SU-DHL-6 (cell line): ENCODE measurements at regions not wholly inside any gene's neighbourhood (a gene's known extent, or its start where the extent isn't known, plus 50 kb on each side); places are given as distances from the start of the nearest gene placed in this dataset.
"Not testable (repeated sequence)": the region's sequence is repeated elsewhere in the genome, so short reads cannot be mapped to it uniquely, and the experiment has no call there.

ENCODE experiments used
- H2AFZ ChIP-seq: fragments of 200-600 bp; sonication (generic); 2 replicates; pipeline ENCODE4 v1.6.1; 2014; ENCODE audit warnings: low read depth, mild to moderate bottlenecking, moderate library complexity, mixed read lengths, antibody characterized with exemption, low read length; ENCODE audit not compliant: severe bottlenecking
- H3F3A ChIP-seq: fragments of 200-600 bp; shearing (Covaris generic); 2 replicates; pipeline ENCODE4 v1.6.0; 2016; ENCODE audit warnings: antibody characterized with exemption, mild to moderate bottlenecking; ENCODE audit not compliant: insufficient read depth
- H3K27ac ChIP-seq: fragments of 200-600 bp; sonication (generic); 2 replicates; pipeline ENCODE4 v1.5.1; 2016; ENCODE audit warnings: low read depth, mild to moderate bottlenecking, low read length, moderate library complexity, mixed read lengths
- H3K27me3 ChIP-seq: fragments of 200-600 bp; sonication (generic), shearing (Covaris generic); 2 replicates; pipeline ENCODE4 v1.6.0; 2014; ENCODE audit warnings: mild to moderate bottlenecking, low read length
- H3K36me3 ChIP-seq: fragments of 200-600 bp; sonication (generic); 2 replicates; pipeline ENCODE4 v1.6.1; 2014; ENCODE audit warnings: mild to moderate bottlenecking, low read length, mixed read lengths
- H3K4me2 ChIP-seq: fragments of 300-600, 200-600 bp; shearing (Covaris generic), sonication (generic); 2 replicates; pipeline ENCODE4 v1.6.0; 2014; ENCODE audit warnings: low read length, low read depth, mild to moderate bottlenecking; ENCODE audit not compliant: poor library complexity, severe bottlenecking
- H3K4me3 ChIP-seq: fragments of 200-600 bp; sonication (generic); 2 replicates; pipeline ENCODE4 v1.5.1; 2014; ENCODE audit warnings: antibody characterized with exemption, low read length, mild to moderate bottlenecking, mixed read lengths; ENCODE audit not compliant: insufficient read depth, poor library complexity, severe bottlenecking
- H3K79me2 ChIP-seq: fragments of 200-600 bp; sonication (generic); 2 replicates; pipeline ENCODE4 v1.6.1; 2014; ENCODE audit warnings: mild to moderate bottlenecking, low read length, moderate library complexity; ENCODE audit not compliant: insufficient read depth
- H3K9ac ChIP-seq: fragments of 200-600 bp; sonication (generic); 2 replicates; pipeline ENCODE4 v1.7.0; 2014; ENCODE audit warnings: mild to moderate bottlenecking, low read length
- H3K9me2 ChIP-seq: fragments of 200-600 bp; sonication (generic); replicated peaks from 2 replicates; pipeline ENCODE4 v1.6.1; 2014; ENCODE audit warnings: low read length; ENCODE audit not compliant: insufficient read depth
- H3K9me3 ChIP-seq: fragments of 200-600 bp; sonication (generic); 2 replicates; pipeline ENCODE4 v1.6.1; 2014; ENCODE audit warnings: low read length, mixed read lengths; ENCODE audit not compliant: insufficient read depth
- H4K20me1 ChIP-seq: fragments of 200-600 bp; sonication (generic); 2 replicates; pipeline ENCODE4 v1.6.1; 2014; ENCODE audit warnings: low read depth, mild to moderate bottlenecking, antibody characterized with exemption, low read length, moderate library complexity, mixed read lengths
- CTCF ChIP-seq: fragments of 200-600 bp; sonication (generic); IDR thresholded peaks from one replicate; pipeline ENCODE4 v1.5.1; 2017; ENCODE audit warnings: antibody characterized with exemption, mild to moderate bottlenecking, low read length, moderate library complexity; ENCODE audit not compliant: insufficient read depth, poor library complexity, severe bottlenecking
- EZH2phosphoT487 ChIP-seq: fragments of 200-600 bp; sonication (generic), shearing (Covaris generic); conservative IDR thresholded peaks from 2 replicates; pipeline ENCODE4 v1.6.1; 2018; ENCODE audit warnings: mild to moderate bottlenecking, antibody characterized with exemption, low read length, moderate library complexity, mixed read lengths

DNA sequence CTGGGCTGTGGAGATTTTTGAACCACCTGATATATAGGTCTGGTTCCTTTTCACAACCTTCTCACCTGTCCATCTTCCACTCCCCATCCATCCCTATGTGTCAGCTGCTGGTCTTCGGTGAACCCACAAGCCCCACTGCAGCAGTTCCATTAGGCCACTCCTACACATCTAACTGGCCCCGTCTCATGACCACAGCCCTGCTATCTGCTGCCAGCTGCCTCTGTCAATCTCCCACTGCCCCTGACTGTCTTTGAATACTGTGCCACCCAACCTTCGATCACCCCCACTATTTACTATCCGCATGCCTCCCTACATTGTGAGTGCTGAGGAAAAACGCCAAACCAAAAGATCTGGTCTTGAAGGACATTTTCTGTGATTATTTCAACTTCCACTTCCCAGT is 795.4 kb downstream of the IGSF11 start:
- Histone ChIP-seq H3K9me2 (no peaks in the 10 kb centered on the region), H3F3A (no peaks in the 10 kb centered on the region), H3K4me3 (no peak overlapping the region), H4K20me1 (no peaks in the 10 kb centered on the region), H3K4me2 (no peak overlapping the region), H3K9ac (no peak overlapping the region), H3K79me2 (no peaks in the 10 kb centered on the region), H3K9me3 (no peaks in the 10 kb centered on the region), H3K36me3 (no peaks in the 10 kb centered on the region), H3K27ac (no peak overlapping the region), H2AFZ (no peak overlapping the region), H3K27me3 (no peaks in the 10 kb centered on the region)
- TF ChIP-seq CTCF (no peak), EZH2phosphoT487 (no peak)

DNA sequence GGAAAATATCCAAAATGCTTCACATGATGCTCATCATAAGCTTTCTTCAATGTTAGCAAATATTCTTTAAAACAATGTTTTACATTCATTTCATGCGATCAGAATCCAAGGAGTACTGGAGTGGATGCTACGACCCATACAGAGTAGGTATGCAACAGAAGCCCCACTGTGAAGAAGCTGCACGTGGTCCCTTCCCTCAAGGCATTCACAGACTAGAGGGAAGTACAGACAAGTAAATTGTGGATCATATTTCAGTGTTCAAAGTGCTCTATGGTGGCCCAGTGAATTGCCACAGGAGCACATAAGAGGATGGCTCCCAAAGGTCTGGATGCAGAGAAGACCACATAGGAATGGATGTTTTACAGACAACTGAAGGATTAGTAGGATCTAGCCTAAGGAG is 789.9 kb downstream of the IGSF11 start:
- no peaks in the 10 kb centered on the region for H3K9me2 ChIP-seq
- H3K9me3 ChIP-seq: no peaks in the 10 kb centered on the region
- H3K27ac ChIP-seq: no peak overlapping the region
- no peak for TF ChIP-seq EZH2phosphoT487
- TF ChIP-seq CTCF: no peak
- no peak overlapping the region for H2AFZ ChIP-seq
- no peaks in the 10 kb centered on the region for H3K79me2 ChIP-seq
- no peaks in the 10 kb centered on the region for H3K36me3 ChIP-seq
- H3K4me2 ChIP-seq: no peak overlapping the region
- no peak overlapping the region for H3K9ac ChIP-seq
- H3F3A ChIP-seq: no peaks in the 10 kb centered on the region
- H3K27me3 ChIP-seq: no peaks in the 10 kb centered on the region
- H4K20me1 ChIP-seq: no peaks in the 10 kb centered on the region
- no peak overlapping the region for H3K4me3 ChIP-seq

GRCh38 chr3:118245312-118245711 is 789.3 kb downstream of the IGSF11 start:
- no peaks in the 10 kb centered on the region for H3F3A ChIP-seq
- TF ChIP-seq CTCF (no peak), EZH2phosphoT487 (no peak)
- no peaks in the 10 kb centered on the region for H3K9me3 ChIP-seq
- H3K4me3 ChIP-seq: no peak overlapping the region
- no peaks in the 10 kb centered on the region for H3K9me2 ChIP-seq
- no peak overlapping the region for H3K27ac ChIP-seq
- H3K4me2 ChIP-seq: no peak overlapping the region
- H3K79me2 ChIP-seq: no peaks in the 10 kb centered on the region
- no peaks in the 10 kb centered on the region for H4K20me1 ChIP-seq
- H3K27me3 ChIP-seq: no peaks in the 10 kb centered on the region
- H2AFZ ChIP-seq: no peak overlapping the region
- H3K36me3 ChIP-seq: no peaks in the 10 kb centered on the region
- H3K9ac ChIP-seq: no peak overlapping the region

GRCh38 chr3:118258850-118259249 is 775.8 kb downstream of the IGSF11 start:
- H3K4me3 ChIP-seq, H3K27me3 ChIP-seq, H3K36me3 ChIP-seq, H3K79me2 ChIP-seq, H3F3A ChIP-seq, H4K20me1 ChIP-seq, H2AFZ ChIP-seq, H3K9me3 ChIP-seq, H3K9me2 ChIP-seq, H3K27ac ChIP-seq, H3K9ac ChIP-seq, H3K4me2 ChIP-seq: not testable (repeated sequence)
